Inferior parietal cortex (tissue), 1 donor: ENCODE measurements at regions not wholly inside any gene's neighbourhood (a gene's known extent, or its start where the extent isn't known, plus 50 kb on each side); places are given as distances from the start of the nearest gene placed in this dataset.
A peak's percentile ranks its signal among the peaks of the same experiment; 100 is the strongest.
"Not testable (repeated sequence)": the region's sequence is repeated elsewhere in the genome, so short reads cannot be mapped to it uniquely, and the experiment has no call there.

Source experiments
- DNase-seq: peaks from one replicate; pipeline ENCODE4 v3.0.0-alpha.2; 2016; ENCODE audit errors: extremely low spot score

DNA sequence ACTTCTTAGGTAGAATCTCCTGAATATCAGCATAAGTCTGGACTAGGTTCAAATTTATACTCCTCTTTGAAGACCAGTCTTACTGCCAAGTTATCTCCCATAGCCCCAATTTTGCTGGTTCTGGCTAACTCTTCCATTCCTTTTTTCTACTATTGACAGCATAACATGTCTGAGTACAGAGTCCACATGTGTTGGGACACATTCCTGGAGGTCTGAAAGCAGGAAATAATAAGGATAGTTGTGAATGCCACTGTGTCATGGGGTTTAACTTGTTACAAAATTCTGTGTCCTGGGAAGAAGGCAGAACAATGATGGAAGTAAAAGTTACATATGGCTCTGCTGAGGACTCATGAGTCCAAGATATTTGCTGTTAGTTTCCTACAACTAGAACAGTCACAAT lies 57.4 kb upstream of the ZBTB20 start:
- no peak for DNase-seq

- DNase-seq = no peak
Observed at GRCh38 chr3:115208066-115208750, 61.1 kb upstream of the ZBTB20 start.

GRCh38 chr3:115211810-115212492 lies 64.9 kb upstream of the ZBTB20 start:
- no peak for DNase-seq

- no peak for DNase-seq
Observed at GRCh38 chr3:115212615-115213014, 65.5 kb upstream of the ZBTB20 start.

GRCh38 chr3:115213052-115213451 lies 66.0 kb upstream of the ZBTB20 start:
- DNase-seq = not testable (repeated sequence)

DNA sequence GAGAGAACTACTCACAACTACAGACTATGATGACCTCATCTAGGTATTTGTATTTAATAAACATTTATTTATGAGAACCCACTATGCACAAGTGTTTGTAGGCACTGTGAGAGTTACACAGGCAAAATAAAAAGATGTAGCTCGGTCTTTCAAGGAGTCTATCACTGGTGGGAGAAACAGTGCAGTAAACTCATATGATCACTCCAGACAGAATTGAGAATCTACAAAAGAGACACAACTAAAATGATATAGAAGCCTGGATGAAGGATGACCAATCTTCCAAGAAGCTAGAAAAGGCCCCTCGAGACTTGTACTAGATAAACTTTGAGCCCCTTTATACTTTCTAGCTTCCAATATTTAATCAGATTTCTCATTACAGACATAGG lies 70.2 kb upstream of the ZBTB20 start:
- DNase-seq = no peak

DNA sequence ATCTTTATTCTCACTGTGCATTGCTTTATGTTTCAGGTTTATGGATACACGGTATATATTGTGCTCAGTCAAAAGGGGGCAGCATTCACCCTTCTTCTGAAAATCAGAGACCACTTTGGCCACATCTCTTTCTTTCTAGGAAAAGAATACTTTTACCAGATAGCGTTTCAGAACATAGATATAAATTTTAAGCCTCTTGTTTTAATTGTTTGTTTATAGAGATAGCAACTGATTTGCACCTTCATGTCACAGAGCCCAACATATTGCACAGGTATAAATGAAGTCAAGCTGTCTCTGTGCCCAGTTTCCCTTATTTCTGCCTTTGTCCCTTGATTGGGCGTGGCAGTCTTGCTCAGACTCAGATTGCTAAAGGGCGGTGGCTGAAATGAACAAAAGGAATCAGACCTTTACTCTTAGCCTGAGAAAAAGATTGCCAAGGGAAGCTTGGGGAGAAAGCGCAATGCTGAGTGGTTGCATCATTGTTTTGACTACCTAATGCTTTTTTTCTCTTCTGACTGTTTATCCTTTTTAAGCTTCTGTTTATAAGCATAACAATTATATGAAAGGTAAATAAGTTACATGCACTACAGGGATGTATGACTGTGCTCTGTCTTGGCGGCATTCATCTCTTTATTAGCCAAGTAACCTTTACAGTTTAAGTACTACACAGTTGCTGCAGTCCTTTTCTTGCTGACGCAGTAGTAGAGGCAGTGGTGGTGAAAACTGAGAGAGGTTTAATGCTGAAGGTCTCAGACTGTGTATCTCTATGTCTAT lies 70.8 kb upstream of the ZBTB20 start:
- DNase-seq = peak; percentile 70

GRCh38 chr3:115218859-115219258 lies 71.8 kb upstream of the ZBTB20 start:
- no peak for DNase-seq

DNA sequence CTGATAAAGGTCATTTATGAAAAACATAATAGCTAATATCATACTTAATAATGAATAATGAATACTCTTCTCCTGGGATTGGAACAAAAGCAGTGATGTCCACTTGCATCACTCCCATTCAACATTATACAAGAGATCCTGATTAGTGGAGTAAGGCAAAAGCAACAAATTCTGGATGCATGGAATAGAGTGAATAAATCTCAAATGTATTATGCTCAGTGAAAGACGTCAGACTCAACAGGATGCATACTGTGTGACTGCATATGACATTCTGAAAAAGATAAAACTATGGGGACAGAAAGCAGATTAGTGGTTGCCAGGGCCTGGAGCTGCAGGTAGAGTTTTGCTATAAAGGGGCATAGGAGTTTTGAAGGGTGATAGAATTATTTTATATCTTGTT lies 77.6 kb upstream of the ZBTB20 start:
- DNase-seq = no peak

- DNase-seq = no peak
Observed at GRCh38 chr3:115226844-115227445, 79.9 kb upstream of the ZBTB20 start.

GRCh38 chr3:115227461-115227860 lies 80.4 kb upstream of the ZBTB20 start:
- DNase-seq = no peak

- no peak for DNase-seq
Observed at GRCh38 chr3:115228266-115228665, 81.2 kb upstream of the ZBTB20 start.

DNA sequence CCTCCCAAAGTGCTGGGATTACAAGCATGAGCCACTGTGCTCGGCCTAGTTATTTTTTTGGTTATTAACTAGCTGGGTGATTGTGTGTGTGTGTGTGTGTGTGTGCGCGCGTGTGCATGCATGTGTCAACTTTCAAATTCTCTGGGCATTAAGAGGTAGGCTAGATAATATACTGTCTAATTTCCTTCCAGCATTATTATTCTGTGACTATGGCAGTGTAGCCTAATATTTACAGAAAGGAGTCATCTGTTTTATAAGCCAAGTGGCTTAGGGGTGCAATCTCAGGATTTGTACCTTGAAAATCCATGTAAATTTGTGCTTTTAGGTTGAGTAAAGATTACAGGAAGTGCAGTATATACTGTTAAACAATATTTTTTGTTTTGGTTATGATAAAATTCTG lies 85.1 kb upstream of the ZBTB20 start:
- DNase-seq = no peak

- DNase-seq = no peak
Observed at GRCh38 chr3:115233021-115233420, 85.9 kb upstream of the ZBTB20 start.

DNA sequence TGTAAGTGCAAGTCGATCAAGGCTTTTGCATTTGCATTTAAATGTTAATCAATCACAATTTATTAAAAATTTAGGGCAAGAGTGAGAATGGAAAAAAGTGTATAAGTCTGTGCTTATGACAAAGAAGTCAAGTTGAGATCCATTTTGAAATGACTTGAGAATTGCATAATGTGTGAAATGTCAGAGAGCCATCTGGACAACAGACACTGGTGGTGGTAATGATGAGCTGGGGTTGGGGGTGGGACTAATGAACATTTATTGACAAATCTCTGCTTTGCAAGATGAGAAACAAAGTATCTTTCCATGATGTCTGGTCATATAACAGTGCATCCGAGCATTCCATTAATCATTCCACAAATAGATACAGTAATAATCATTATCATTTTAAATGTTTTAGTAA lies 89.4 kb upstream of the ZBTB20 start:
- no peak for DNase-seq

- peak; percentile 51 for DNase-seq
Observed at GRCh38 chr3:115239717-115240116, 92.6 kb upstream of the ZBTB20 start.

GRCh38 chr3:115244350-115244749 lies 97.3 kb upstream of the ZBTB20 start:
- DNase-seq = no peak

- no peak for DNase-seq
Observed at GRCh38 chr3:115245438-115245837, 98.3 kb upstream of the ZBTB20 start.

- no peak for DNase-seq
Observed at GRCh38 chr3:115245899-115246298, 98.8 kb upstream of the ZBTB20 start.

DNA sequence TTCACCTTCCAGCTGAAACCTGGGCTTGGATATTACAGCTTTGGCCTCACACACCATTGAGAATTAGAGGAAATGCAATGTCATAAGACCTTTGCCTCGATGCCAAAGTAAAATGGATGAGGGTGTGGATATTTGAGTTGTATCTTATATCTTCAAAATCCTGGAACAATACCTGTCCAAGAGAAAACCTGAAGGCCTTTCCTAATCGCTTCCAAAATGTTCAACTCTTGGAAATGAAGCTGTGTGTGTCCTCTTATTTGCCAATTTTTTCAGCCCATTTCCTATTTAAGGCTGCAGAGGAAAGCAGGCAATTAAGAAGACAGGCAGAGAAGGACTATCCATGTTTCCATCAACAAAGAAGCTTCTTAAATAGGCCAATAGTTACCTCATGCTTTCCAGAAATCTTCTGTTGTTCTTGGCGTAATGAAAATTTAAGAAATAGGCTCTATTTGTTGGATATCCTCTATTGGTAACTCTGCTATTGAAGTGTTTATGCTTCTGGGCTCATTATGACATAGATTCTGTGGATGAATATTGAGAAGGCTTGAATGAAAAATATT lies 99.5 kb upstream of the ZBTB20 start:
- DNase-seq = no peak

- DNase-seq = no peak
Observed at GRCh38 chr3:115248274-115248673, 101.2 kb upstream of the ZBTB20 start.

DNA sequence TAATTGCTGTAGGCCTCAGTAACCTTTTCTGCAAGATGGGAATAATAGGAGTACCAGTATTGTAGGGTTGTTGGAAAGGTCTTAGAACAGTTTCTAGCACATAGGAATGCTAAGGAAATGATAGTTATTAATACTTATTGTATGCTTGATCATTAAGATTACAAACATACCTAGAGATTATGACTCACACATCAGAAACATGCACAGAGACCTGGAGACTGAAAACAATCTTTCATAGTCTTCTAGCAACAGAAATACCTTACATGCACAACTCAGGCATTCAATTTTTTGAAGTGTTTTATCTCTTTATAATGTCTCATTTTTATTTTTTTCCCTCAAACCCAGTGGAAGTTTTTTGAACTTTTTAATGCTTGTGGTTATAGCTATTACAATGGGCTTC lies 104.4 kb upstream of the ZBTB20 start:
- DNase-seq = no peak
